Neural progenitor cell (in vitro differentiated cells): ENCODE measurements at regions not wholly inside any gene's neighbourhood (a gene's known extent, or its start where the extent isn't known, plus 50 kb on each side); places are given as distances from the start of the nearest gene placed in this dataset.

Source experiments
- EZH2 ChIP-seq: fragments of 200-600 bp; sonication (generic); IDR thresholded peaks from 2 replicates; pipeline ENCODE4 v1.6.1; 2017; ENCODE audit warnings: antibody characterized with exemption, mild to moderate bottlenecking, moderate library complexity
- EZH2phosphoT487 ChIP-seq: fragments of 200-600 bp; sonication (generic); IDR thresholded peaks from 2 replicates; pipeline ENCODE4 v1.6.1; 2017; ENCODE audit warnings: antibody characterized with exemption
- TF ChIP-seq, protein P1 (sequence below): fragments of 200-600 bp; sonication (generic); IDR thresholded peaks from 2 replicates; pipeline ENCODE4 v1.5.1; 2017; ENCODE audit warnings: antibody characterized with exemption, mild to moderate bottlenecking

DNA sequence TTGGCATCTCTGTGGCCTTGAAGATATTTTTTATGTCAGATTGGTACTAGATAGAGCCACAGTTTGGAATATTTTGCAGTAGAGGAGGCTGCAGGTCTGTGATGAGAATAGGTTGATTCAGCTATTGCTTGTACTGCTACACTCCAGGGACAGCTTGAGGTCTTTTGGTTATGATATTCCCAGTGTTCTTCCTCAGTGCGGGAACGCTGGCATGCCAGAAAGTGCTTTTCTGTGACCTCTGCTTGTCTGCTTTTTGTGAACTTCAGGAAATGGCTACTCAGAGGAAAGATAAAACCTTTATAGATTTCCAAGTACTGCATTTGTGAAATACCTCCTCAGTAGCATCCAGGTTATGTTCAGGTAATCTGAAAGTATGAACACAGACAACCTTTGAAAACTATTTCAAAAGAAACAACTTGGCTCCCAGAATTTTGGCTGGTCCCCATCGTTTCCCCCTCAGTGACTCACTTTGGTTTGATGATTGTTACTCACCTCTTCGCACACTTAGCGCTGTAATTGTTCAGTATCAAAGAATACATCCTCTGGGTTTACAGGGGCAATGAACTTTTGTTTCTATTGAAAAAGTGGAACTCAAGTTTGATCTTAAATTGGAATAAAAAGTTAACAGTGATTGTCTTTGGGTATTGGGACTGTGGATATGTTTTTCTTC lies 191.4 kb downstream of the HIPK3 start:
- TF ChIP-seq, protein P1, sequence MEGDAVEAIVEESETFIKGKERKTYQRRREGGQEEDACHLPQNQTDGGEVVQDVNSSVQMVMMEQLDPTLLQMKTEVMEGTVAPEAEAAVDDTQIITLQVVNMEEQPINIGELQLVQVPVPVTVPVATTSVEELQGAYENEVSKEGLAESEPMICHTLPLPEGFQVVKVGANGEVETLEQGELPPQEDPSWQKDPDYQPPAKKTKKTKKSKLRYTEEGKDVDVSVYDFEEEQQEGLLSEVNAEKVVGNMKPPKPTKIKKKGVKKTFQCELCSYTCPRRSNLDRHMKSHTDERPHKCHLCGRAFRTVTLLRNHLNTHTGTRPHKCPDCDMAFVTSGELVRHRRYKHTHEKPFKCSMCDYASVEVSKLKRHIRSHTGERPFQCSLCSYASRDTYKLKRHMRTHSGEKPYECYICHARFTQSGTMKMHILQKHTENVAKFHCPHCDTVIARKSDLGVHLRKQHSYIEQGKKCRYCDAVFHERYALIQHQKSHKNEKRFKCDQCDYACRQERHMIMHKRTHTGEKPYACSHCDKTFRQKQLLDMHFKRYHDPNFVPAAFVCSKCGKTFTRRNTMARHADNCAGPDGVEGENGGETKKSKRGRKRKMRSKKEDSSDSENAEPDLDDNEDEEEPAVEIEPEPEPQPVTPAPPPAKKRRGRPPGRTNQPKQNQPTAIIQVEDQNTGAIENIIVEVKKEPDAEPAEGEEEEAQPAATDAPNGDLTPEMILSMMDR = no peak
- TF ChIP-seq EZH2 (no peak), EZH2phosphoT487 (no peak)
